ENCODE measurements at regions not wholly inside any gene's neighbourhood (a gene's known extent, or its start where the extent isn't known, plus 50 kb on each side); places are given as distances from the start of the nearest gene placed in this dataset.

DNA sequence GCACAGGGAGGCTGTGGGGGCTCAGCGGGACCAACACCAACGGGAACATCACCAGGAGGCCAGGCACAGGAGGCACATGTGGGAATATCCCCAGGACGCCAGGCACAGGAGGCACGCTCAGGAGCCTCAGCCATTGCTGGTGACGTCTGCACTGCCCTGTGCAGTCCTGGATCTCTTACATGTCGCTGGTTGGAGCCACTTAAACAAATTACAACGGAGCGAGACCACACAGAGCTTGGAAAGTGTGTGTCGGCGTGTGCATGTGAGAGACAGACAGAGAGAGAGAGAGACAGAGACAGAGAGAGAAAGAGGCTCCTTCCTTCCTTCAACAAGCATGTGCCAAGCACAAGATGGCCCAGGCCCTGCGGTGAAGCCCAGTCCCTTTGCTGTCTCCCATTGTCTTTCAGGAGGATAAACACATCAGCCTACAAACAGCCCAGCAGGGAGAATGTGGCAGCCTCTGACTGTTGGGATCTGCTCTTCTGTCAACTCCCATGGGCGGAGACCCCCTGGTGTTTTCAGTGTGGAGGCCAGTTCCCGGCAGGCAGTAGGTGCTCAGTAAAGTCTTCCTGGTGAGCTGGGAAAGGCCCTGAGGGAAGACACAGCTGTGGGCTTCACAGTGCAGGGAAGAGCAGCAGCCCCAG lies 112.7 kb upstream of the THBS2 start:
- TF ChIP-seq, protein P1, sequence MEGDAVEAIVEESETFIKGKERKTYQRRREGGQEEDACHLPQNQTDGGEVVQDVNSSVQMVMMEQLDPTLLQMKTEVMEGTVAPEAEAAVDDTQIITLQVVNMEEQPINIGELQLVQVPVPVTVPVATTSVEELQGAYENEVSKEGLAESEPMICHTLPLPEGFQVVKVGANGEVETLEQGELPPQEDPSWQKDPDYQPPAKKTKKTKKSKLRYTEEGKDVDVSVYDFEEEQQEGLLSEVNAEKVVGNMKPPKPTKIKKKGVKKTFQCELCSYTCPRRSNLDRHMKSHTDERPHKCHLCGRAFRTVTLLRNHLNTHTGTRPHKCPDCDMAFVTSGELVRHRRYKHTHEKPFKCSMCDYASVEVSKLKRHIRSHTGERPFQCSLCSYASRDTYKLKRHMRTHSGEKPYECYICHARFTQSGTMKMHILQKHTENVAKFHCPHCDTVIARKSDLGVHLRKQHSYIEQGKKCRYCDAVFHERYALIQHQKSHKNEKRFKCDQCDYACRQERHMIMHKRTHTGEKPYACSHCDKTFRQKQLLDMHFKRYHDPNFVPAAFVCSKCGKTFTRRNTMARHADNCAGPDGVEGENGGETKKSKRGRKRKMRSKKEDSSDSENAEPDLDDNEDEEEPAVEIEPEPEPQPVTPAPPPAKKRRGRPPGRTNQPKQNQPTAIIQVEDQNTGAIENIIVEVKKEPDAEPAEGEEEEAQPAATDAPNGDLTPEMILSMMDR (conservative IDR thresholded peaks at IDR 0.05; ENCODE audit: low read depth, low read length), result no peak
- TF ChIP-seq EZH2 (IDR thresholded peaks at IDR 0.05; ENCODE audit: borderline replicate concordance, low read depth, low read length, poor library complexity, severe bottlenecking), result no peak

All from A673 (cell line).